H1 (cell line): ENCODE measurements at regions not wholly inside any gene's neighbourhood (a gene's known extent, or its start where the extent isn't known, plus 50 kb on each side); places are given as distances from the start of the nearest gene placed in this dataset.

Experiments
- CTCF ChIA-PET: fragments of 300-600 bp; sonication (Branson Sonifier 250); formaldehyde crosslinking; loops from one replicate; lab custom pipeline; 2021; ENCODE audit not compliant: partially characterized antibody; lab: Charles Lee
- POLR2A ChIA-PET: fragments of 300-600 bp; sonication (Branson Sonifier 250); formaldehyde crosslinking; loops from one replicate; lab custom pipeline; 2021; ENCODE audit warnings: inconsistent platforms; ENCODE audit not compliant: partially characterized antibody; lab: Charles Lee
- DNase-seq, 2 experiments: peaks; one replicate each; pipeline versions ENCODE4 v3.0.0 to v3.0.0-alpha.2; 2010 to 2022; ENCODE audit warnings: low spot score in 2 of 2, low read depth in 1 of 2, mixed read lengths in 1 of 2
- FAIRE-seq: peaks from 2 replicates; lab custom pipeline; 2011; peaks lifted over from hg19 to GRCh38; lab: Jason Lieb, UNC
- H2AFZ ChIP-seq: 2 replicates; pipeline ENCODE4 v1.8.1; 2012; ENCODE audit warnings: low read length, inconsistent platforms
- H2AK5ac ChIP-seq: 2 replicates; pipeline ENCODE4 v1.6.1; 2013; ENCODE audit warnings: low read depth, low read length
- H2BK120ac ChIP-seq: replicated peaks from 2 replicates; pipeline ENCODE3; 2013; ENCODE audit warnings: low read depth, low read length, inconsistent platforms
- H2BK12ac ChIP-seq: 2 replicates; pipeline ENCODE4 v1.6.1; 2013; ENCODE audit warnings: low read depth, low read length
- H2BK15ac ChIP-seq: 2 replicates; pipeline ENCODE4 v1.6.1; 2013; ENCODE audit warnings: low read length
- H2BK20ac ChIP-seq: 2 replicates; pipeline ENCODE4 v1.6.1; 2013; ENCODE audit warnings: low read length
- H2BK5ac ChIP-seq: 2 replicates; pipeline ENCODE4 v1.6.1; 2013; ENCODE audit warnings: low read depth, low read length
- H3K14ac ChIP-seq: 2 replicates; pipeline ENCODE4 v1.6.1; 2013; ENCODE audit warnings: inconsistent platforms; ENCODE audit not compliant: insufficient read length
- H3K18ac ChIP-seq: 2 replicates; pipeline ENCODE4 v1.6.1; 2013; ENCODE audit warnings: low read length; ENCODE audit errors: extremely low read depth
- H3K23ac ChIP-seq: 2 replicates; pipeline ENCODE4 v1.6.1; 2013; ENCODE audit warnings: inconsistent platforms; ENCODE audit not compliant: insufficient read length
- H3K23me2 ChIP-seq: 2 replicates; pipeline ENCODE4 v1.6.1; 2013; ENCODE audit warnings: low read depth, low read length
- H3K27ac ChIP-seq: 2 replicates; pipeline ENCODE4 v1.6.1; 2011; ENCODE audit warnings: low read depth, low read length, inconsistent platforms
- H3K27me3 ChIP-seq, 4 experiments: replicated peaks in 1 of 4; 1 replicate in 1 of 4; 2 replicates in 3 of 4; pipeline versions ENCODE4 v1.6.1 to v1.8.1; 2011 to 2013; ENCODE audit warnings: low read length in 3 of 4, mild to moderate bottlenecking in 3 of 4, inconsistent platforms in 2 of 4, mixed read lengths in 2 of 4, moderate library complexity in 1 of 4; ENCODE audit not compliant: control insufficient read depth in 3 of 4, insufficient read depth in 3 of 4; ENCODE audit errors: extremely low read depth in 1 of 4
- H3K36me3 ChIP-seq, 4 experiments: 2 replicates each; pipeline versions ENCODE4 v1.6.1 to v1.8.1; 2011 to 2013; ENCODE audit warnings: mild to moderate bottlenecking in 4 of 4, low read length in 3 of 4, moderate library complexity in 2 of 4, control low read depth in 1 of 4, inconsistent platforms in 1 of 4; ENCODE audit not compliant: insufficient read depth in 4 of 4, control insufficient read depth in 2 of 4
- H3K4ac ChIP-seq: replicated peaks from 2 replicates; pipeline ENCODE3; 2013; ENCODE audit warnings: low read length, low read depth, mixed read lengths, inconsistent platforms; ENCODE audit not compliant: insufficient read length
- H3K4me1 ChIP-seq, 4 experiments: replicated peaks in 1 of 4; 1 replicate in 1 of 4; 2 replicates in 3 of 4; pipeline versions ENCODE4 v1.6.1 to v1.8.1; 2011 to 2013; ENCODE audit warnings: low read length in 3 of 4, inconsistent platforms in 2 of 4, mixed read lengths in 1 of 4; ENCODE audit not compliant: insufficient read depth in 4 of 4, control insufficient read depth in 3 of 4
- H3K4me2 ChIP-seq, 2 experiments: 2 replicates each; pipeline versions ENCODE4 v1.6.1 to v1.8.1; 2011 to 2013; ENCODE audit warnings: low read depth in 2 of 2, low read length in 2 of 2, control low read depth in 1 of 2, inconsistent platforms in 1 of 2, mild to moderate bottlenecking in 1 of 2; ENCODE audit not compliant: insufficient read depth in 1 of 2
- H3K4me3 ChIP-seq, 4 experiments: fragments of 200-600, 300-600 bp in 1 of 4; sonication (generic), shearing (Covaris generic), sonication (Bioruptor Twin) in 1 of 4; 2 replicates each; pipeline versions ENCODE4 v1.5.1 to v1.8.1; 2011 to 2016; ENCODE audit warnings: low read length in 4 of 4, low read depth in 3 of 4, control low read depth in 2 of 4, inconsistent platforms in 2 of 4, mild to moderate bottlenecking in 2 of 4, mixed read lengths in 1 of 4, moderate library complexity in 1 of 4; ENCODE audit not compliant: insufficient read depth in 2 of 4; ENCODE audit errors: extremely low read depth in 1 of 4
- H3K56ac ChIP-seq: replicated peaks from 2 replicates; pipeline ENCODE3; 2013; ENCODE audit warnings: low read depth, mild to moderate bottlenecking, mixed read lengths, low read length, inconsistent platforms; ENCODE audit not compliant: insufficient read length
- H3K79me1 ChIP-seq: 2 replicates; pipeline ENCODE4 v1.6.1; 2013; ENCODE audit warnings: low read depth, low read length, control low read depth
- H3K79me2 ChIP-seq, 2 experiments: 2 replicates each; pipeline versions ENCODE4 v1.6.1 to v1.8.1; 2012 to 2013; ENCODE audit warnings: low read length in 2 of 2, mild to moderate bottlenecking in 2 of 2, inconsistent platforms in 1 of 2; ENCODE audit not compliant: insufficient read depth in 2 of 2, control insufficient read depth in 1 of 2
- H3K9ac ChIP-seq, 4 experiments: replicated peaks in 1 of 4; 1 replicate in 1 of 4; 2 replicates in 3 of 4; pipeline versions ENCODE4 v1.6.1 to v1.8.1; 2011 to 2013; ENCODE audit warnings: low read depth in 3 of 4, low read length in 3 of 4, control low read depth in 2 of 4, mild to moderate bottlenecking in 2 of 4, moderate library complexity in 2 of 4, inconsistent platforms in 1 of 4; ENCODE audit errors: extremely low read depth in 1 of 4
- H3K9me3 ChIP-seq, 2 experiments: 2 replicates each; pipeline versions ENCODE4 v1.6.1 to v1.8.1; 2012 to 2013; ENCODE audit warnings: mild to moderate bottlenecking in 2 of 2, moderate library complexity in 2 of 2, control low read depth in 1 of 2, inconsistent platforms in 1 of 2, low read depth in 1 of 2, low read length in 1 of 2, mixed read lengths in 1 of 2; ENCODE audit not compliant: insufficient read depth in 2 of 2
- H4K20me1 ChIP-seq, 2 experiments: replicated peaks in 1 of 2; 2 replicates each; pipeline versions ENCODE3 to v1.8.1; 2011 to 2013; ENCODE audit warnings: inconsistent platforms in 2 of 2, low read length in 2 of 2, mild to moderate bottlenecking in 1 of 2; ENCODE audit not compliant: insufficient read depth in 2 of 2, control insufficient read depth in 1 of 2
- H4K5ac ChIP-seq: 2 replicates; pipeline ENCODE4 v1.6.1; 2013; ENCODE audit warnings: low read length, low read depth, mixed read lengths, inconsistent platforms; ENCODE audit not compliant: insufficient read length
- H4K8ac ChIP-seq: 2 replicates; pipeline ENCODE4 v1.8.0; 2013; ENCODE audit warnings: mild to moderate bottlenecking, moderate library complexity, low read length, inconsistent platforms; ENCODE audit not compliant: insufficient read depth; ENCODE audit errors: extremely low read depth
- H4K91ac ChIP-seq: replicated peaks from 2 replicates; pipeline ENCODE3; 2013; ENCODE audit warnings: low read length, mixed read lengths, inconsistent platforms; ENCODE audit not compliant: insufficient read length
- ATF2 ChIP-seq: IDR thresholded peaks from 2 replicates; pipeline ENCODE4 v1.6.1; 2012; ENCODE audit warnings: low read length, inconsistent platforms
- CHD1 ChIP-seq: IDR thresholded peaks from 2 replicates; pipeline ENCODE4 v1.6.1; 2012; ENCODE audit warnings: low read depth, low read length, improper control_type of control experiment
- E2F6 ChIP-seq: IDR thresholded peaks from 2 replicates; pipeline ENCODE4 v1.6.1; 2012; ENCODE audit warnings: inconsistent platforms
- EP300 ChIP-seq, 2 experiments: IDR thresholded peaks; 1 replicate in 1 of 2; 2 replicates in 1 of 2; pipeline ENCODE4 v1.6.1; 2011 to 2012; ENCODE audit warnings: low read depth in 2 of 2, low read length in 2 of 2, mild to moderate bottlenecking in 2 of 2, borderline replicate concordance in 1 of 2, inconsistent platforms in 1 of 2, moderate library complexity in 1 of 2
- JUN ChIP-seq: IDR thresholded peaks from 2 replicates; pipeline ENCODE4 v1.6.1; 2011; ENCODE audit warnings: low read depth, mild to moderate bottlenecking, improper control_type of control experiment, low read length
- KDM5A ChIP-seq: fragments of 200-600 bp; IDR thresholded peaks from 2 replicates; pipeline ENCODE4 v1.7.1; 2012; ENCODE audit warnings: mild to moderate bottlenecking, low read length, inconsistent platforms, mixed read lengths
- PHF8 ChIP-seq: fragments of 200-600 bp; sonication (generic); conservative IDR thresholded peaks from 2 replicates; pipeline ENCODE4 v1.7.1; 2012; ENCODE audit warnings: low read depth, mild to moderate bottlenecking, inconsistent platforms, low read length, moderate library complexity
- TBP ChIP-seq: IDR thresholded peaks from 2 replicates; pipeline ENCODE4 v1.6.1; 2011; ENCODE audit warnings: low read depth, low read length, improper control_type of control experiment
- TCF12 ChIP-seq: IDR thresholded peaks from 2 replicates; pipeline ENCODE4 v1.6.1; 2011; ENCODE audit warnings: low read depth, mild to moderate bottlenecking, low read length
- ZNF274 ChIP-seq: IDR thresholded peaks from 2 replicates; pipeline ENCODE4 v1.7.0; 2012; ENCODE audit warnings: low read length, borderline replicate concordance; ENCODE audit errors: extremely low read depth
- WGBS, 2 experiments: shearing (Covaris generic) in 1 of 2; methylation state at CpG; one replicate each; pipeline versions ENCODE4 v1.1.6 to v1.1.7; 2013 to 2015; ENCODE audit warnings: low lambda C conversion rate in 2 of 2, mixed read lengths in 2 of 2, inconsistent platforms in 1 of 2, low coverage in 1 of 2, missing lambda C conversion rate in 1 of 2; ENCODE audit not compliant: insufficient replicate concordance in 2 of 2, insufficient coverage in 1 of 2, insufficient read length in 1 of 2; ENCODE audit errors: extremely low coverage in 1 of 2, missing lambda C conversion rate in 1 of 2; 5-methylcytosine and 5-hydroxymethylcytosine counted together

GRCh38 chr4:18566970-18567799, 545.6 kb upstream of the LCORL start:
- DNase-seq (no peak), FAIRE-seq (no peak)
- Histone ChIP-seq H2BK12ac (no peak overlapping the region), H4K91ac (no peak overlapping the region), H3K9ac (no peak overlapping the region), H3K23ac (no peak overlapping the region), H2BK20ac (no peak overlapping the region), H4K5ac (no peak overlapping the region), H3K4ac (no peak overlapping the region), H2AK5ac (no peak overlapping the region), H3K4me1 (no peaks in the 10 kb centered on the region), H3K14ac (no peak overlapping the region), H3K4me3 (no peak overlapping the region), H3K56ac (no peak overlapping the region), H3K27me3 (no peaks in the 10 kb centered on the region), H4K8ac (no peak overlapping the region), H3K36me3 (no peaks in the 10 kb centered on the region), H3K4me2 (no peak overlapping the region), H3K79me2 (no peaks in the 10 kb centered on the region), H3K23me2 (no peaks in the 10 kb centered on the region), H4K20me1 (no peaks in the 10 kb centered on the region), H3K9me3 (peaks cover 5 to 11% of the 10 kb centered on the region in 2 experiments; a peak in 1 of 4 replicates), H2AFZ (no peak overlapping the region), H3K18ac (no peak overlapping the region), H2BK5ac (no peak overlapping the region), H2BK120ac (no peak overlapping the region), H3K79me1 (no peaks in the 10 kb centered on the region), H3K27ac (no peak overlapping the region), H2BK15ac (no peak overlapping the region)
- ChIA-PET POLR2A (no interaction called here), CTCF (interaction anchor here (0.6 kb wide), 1 partner anchor 201 kb away, joined by 3 read pairs; no protein-coding TSS in a partner anchor)
- WGBS, 2 experiments, result 88% methylated on average over 9 of the region's 9 CpGs; no CpG with 5 or more reads in 1 of the 2 experiments
- TF ChIP-seq PHF8 (no peak), TBP (no peak), EP300 (IDR thresholded peaks at IDR 0.05; ENCODE audit: borderline replicate concordance in 1 of 2, low read depth in 2 of 2, low read length in 2 of 2) (no peak), CHD1 (no peak), ATF2 (no peak), JUN (no peak), E2F6 (no peak), TCF12 (no peak), ZNF274 (no peak), KDM5A (no peak)
